IMR-90 (cell line): ENCODE measurements at regions not wholly inside any gene's neighbourhood (a gene's known extent, or its start where the extent isn't known, plus 50 kb on each side); places are given as distances from the start of the nearest gene placed in this dataset.

Experiments
- ATAC-seq: fragments of 200-7000 bp; cut with Tn5 transposase; 2 replicates; pipeline ENCODE4 v1.9.1; 2020; ENCODE audit warnings: low read depth, mild to moderate bottlenecking, moderate library complexity
- BruUV-seq: library from RNA; stranded (reverse); fragments of 400-500 nt; replicated peaks from 2 replicates; lab custom pipeline; 2021; lab: Mats Ljungman, UMichigan
- CTCF ChIA-PET: fragments of 300-600 bp; formaldehyde crosslinking; extraction: SDS; loops from one replicate; lab custom pipeline; 2021; ENCODE audit warnings: antibody characterized with exemption; lab: Yijun Ruan, JAX
- POLR2A ChIA-PET: fragments of 300-600 bp; sonication (Branson Sonifier 250); formaldehyde crosslinking; loops from one replicate; lab custom pipeline; 2022; ENCODE audit warnings: antibody characterized with exemption; ENCODE audit not compliant: unreplicated experiment; lab: Charles Lee
- DNase-seq: peaks from one replicate; pipeline ENCODE4 v3.0.0; 2013
- H2AFZ ChIP-seq: replicated peaks from 2 replicates; pipeline ENCODE3; 2013; ENCODE audit warnings: low read length, mild to moderate bottlenecking; ENCODE audit not compliant: poor library complexity
- H2AK5ac ChIP-seq: 2 replicates; pipeline ENCODE4 v1.6.1; 2013; ENCODE audit warnings: low read depth, low read length, inconsistent platforms
- H2AK9ac ChIP-seq: replicated peaks from 2 replicates; pipeline ENCODE3; 2013; ENCODE audit warnings: mild to moderate bottlenecking, low read depth, low read length, moderate library complexity; ENCODE audit not compliant: poor library complexity
- H2BK120ac ChIP-seq: 2 replicates; pipeline ENCODE4 v1.6.1; 2013; ENCODE audit warnings: low read depth, low read length, inconsistent platforms
- H2BK15ac ChIP-seq: 3 replicates; pipeline ENCODE4 v1.6.1; 2013; ENCODE audit warnings: low read depth, low read length, inconsistent platforms
- H2BK20ac ChIP-seq: 2 replicates; pipeline ENCODE4 v1.6.1; 2013; ENCODE audit warnings: low read depth, mild to moderate bottlenecking, inconsistent platforms, low read length, moderate library complexity
- H2BK5ac ChIP-seq: 2 replicates; pipeline ENCODE4 v1.6.1; 2013; ENCODE audit warnings: mild to moderate bottlenecking, low read depth, low read length, inconsistent platforms; ENCODE audit not compliant: poor library complexity, severe bottlenecking
- H3K14ac ChIP-seq: replicated peaks from 2 replicates; pipeline ENCODE4 v1.6.1; 2013; ENCODE audit warnings: low read depth, low read length, inconsistent platforms
- H3K18ac ChIP-seq: 2 replicates; pipeline ENCODE4 v1.6.1; 2013; ENCODE audit warnings: low read depth, low read length, control low read depth
- H3K23ac ChIP-seq: 2 replicates; pipeline ENCODE4 v1.6.1; 2013; ENCODE audit warnings: low read depth, low read length, inconsistent platforms
- H3K27ac ChIP-seq: 2 replicates; pipeline ENCODE4 v1.5.1; 2013; ENCODE audit warnings: mild to moderate bottlenecking, control low read depth, low read length; ENCODE audit not compliant: insufficient read depth
- H3K27me3 ChIP-seq: 2 replicates; pipeline ENCODE4 v1.6.1; 2013; ENCODE audit warnings: low read length; ENCODE audit not compliant: control insufficient read depth, insufficient read depth
- H3K36me3 ChIP-seq: 2 replicates; pipeline ENCODE4 v1.6.1; 2013; ENCODE audit warnings: low read length, mixed read lengths; ENCODE audit not compliant: control insufficient read depth, insufficient read depth
- H3K4ac ChIP-seq: 2 replicates; pipeline ENCODE4 v1.6.1; 2013; ENCODE audit warnings: low read depth, low read length, inconsistent platforms
- H3K4me1 ChIP-seq: 2 replicates; pipeline ENCODE4 v1.6.1; 2013; ENCODE audit warnings: low read length, mixed read lengths; ENCODE audit not compliant: control insufficient read depth, insufficient read depth
- H3K4me2 ChIP-seq: 2 replicates; pipeline ENCODE4 v1.6.1; 2013; ENCODE audit warnings: low read depth, mild to moderate bottlenecking, control low read depth, low read length, moderate library complexity
- H3K4me3 ChIP-seq: 2 replicates; pipeline ENCODE4 v1.5.1; 2013; ENCODE audit warnings: low read depth, mild to moderate bottlenecking, control low read depth, low read length, moderate library complexity; ENCODE audit not compliant: insufficient read depth
- H3K56ac ChIP-seq: 2 replicates; pipeline ENCODE4 v1.6.1; 2013; ENCODE audit warnings: low read length, inconsistent platforms; ENCODE audit not compliant: insufficient read depth; ENCODE audit errors: extremely low read depth
- H3K79me1 ChIP-seq, 2 experiments: 2 replicates each; pipeline ENCODE4 v1.6.1; 2013; ENCODE audit warnings: low read length in 2 of 2, inconsistent platforms in 1 of 2, low read depth in 1 of 2
- H3K9ac ChIP-seq: 2 replicates; pipeline ENCODE4 v1.6.1; 2013; ENCODE audit warnings: low read depth, low read length, control low read depth
- H3K9me1 ChIP-seq: 2 replicates; pipeline ENCODE4 v1.6.1; 2013; ENCODE audit warnings: low read length, inconsistent platforms; ENCODE audit not compliant: insufficient read depth
- H3K9me3 ChIP-seq: 2 replicates; pipeline ENCODE4 v1.6.1; 2013; ENCODE audit warnings: low read length; ENCODE audit not compliant: control insufficient read depth, insufficient read depth
- H4K20me1 ChIP-seq: 2 replicates; pipeline ENCODE4 v1.6.1; 2013; ENCODE audit warnings: low read length, inconsistent platforms; ENCODE audit not compliant: insufficient read depth
- H4K5ac ChIP-seq: 2 replicates; pipeline ENCODE4 v1.6.1; 2013; ENCODE audit warnings: mild to moderate bottlenecking, low read depth, low read length, control low read depth
- H4K8ac ChIP-seq, 2 experiments: 2 replicates each; pipeline ENCODE4 v1.6.1; 2013; ENCODE audit warnings: low read depth in 2 of 2, low read length in 2 of 2, control low read depth in 1 of 2, inconsistent platforms in 1 of 2
- H4K91ac ChIP-seq: 2 replicates; pipeline ENCODE4 v1.6.1; 2013; ENCODE audit warnings: low read depth, low read length, inconsistent platforms; ENCODE audit not compliant: insufficient read depth
- CEBPB ChIP-seq: IDR thresholded peaks from 2 replicates; pipeline ENCODE4 v1.6.1; 2012; ENCODE audit warnings: low read depth, low read length, improper control_type of control experiment
- FOS ChIP-seq: fragments of 150-350 bp; IDR thresholded peaks from 2 replicates; pipeline ENCODE4 v1.6.1; 2016; ENCODE audit warnings: low read depth, low read length
- MXI1 ChIP-seq: IDR thresholded peaks from 2 replicates; pipeline ENCODE4 v1.6.1; 2012; ENCODE audit warnings: low read depth, mild to moderate bottlenecking, low read length, moderate library complexity, borderline replicate concordance
- NFE2L2 ChIP-seq: fragments of 150-350 bp; IDR thresholded peaks from 2 replicates; pipeline ENCODE4 v1.6.1; 2016; ENCODE audit warnings: low read depth, mild to moderate bottlenecking, low read length
- RAD21 ChIP-seq: IDR thresholded peaks from 2 replicates; pipeline ENCODE4 v1.6.1; 2012; ENCODE audit warnings: low read length, improper control_type of control experiment
- WGBS, 2 experiments: methylation state at CpG; one replicate each; pipeline versions ENCODE4 v1.1.5 to v1.1.7; 2013; ENCODE audit warnings: missing lambda C conversion rate in 2 of 2; ENCODE audit not compliant: insufficient read length in 1 of 2; ENCODE audit errors: extremely low coverage in 2 of 2; 5-methylcytosine and 5-hydroxymethylcytosine counted together
- dilution Hi-C: fragments of 300-500 bp; cut with HindIII; formaldehyde crosslinking; loops from one replicate; pipeline ENCODE4 v1.14.3; 2018; ENCODE audit warnings: low sequenced_read_pairs; ENCODE audit not compliant: unreplicated experiment
- in situ Hi-C: fragments of 300-500 bp; cut with MboI; formaldehyde crosslinking; loops from 3 replicates; pipeline ENCODE4 v1.14.3; 2019; ENCODE audit warnings: low sequenced_read_pairs, inconsistent platforms, mixed read lengths
- intact Hi-C: fragments of 100-400 bp; cut with micrococcal nuclease; formaldehyde crosslinking; loops from 2 replicates; pipeline ENCODE4 v1.10.0; 2022

- H3K4me3 ChIP-seq: no peak overlapping the region
- H3K18ac ChIP-seq: no peak overlapping the region
- peaks cover 7% of the 10 kb centered on the region; the same call in 1 of the 2 replicates for H3K27me3 ChIP-seq
- H4K20me1 ChIP-seq: no peaks in the 10 kb centered on the region
- peaks cover 9% of the 10 kb centered on the region for H3K9me1 ChIP-seq
- intact Hi-C loops (no loop called here), dilution Hi-C loops (no loop called here), in situ Hi-C loops (no loop called here)
- H3K27ac ChIP-seq: no peak overlapping the region
- H3K79me1 ChIP-seq: no peaks in the 10 kb centered on the region; a peak in 1 of 4 replicates
- H3K36me3 ChIP-seq: no peaks in the 10 kb centered on the region
- no peak overlapping the region for H2BK20ac ChIP-seq
- ChIA-PET CTCF (no interaction called here), POLR2A (no interaction called here)
- H2BK120ac ChIP-seq: no peak overlapping the region
- H2AK9ac ChIP-seq: peak overlapping the region; percentile 81
- no peak for DNase-seq
- no peak overlapping the region for H2BK15ac ChIP-seq
- H3K9me3 ChIP-seq: no peaks in the 10 kb centered on the region
- no peak overlapping the region for H3K9ac ChIP-seq
- no peak overlapping the region for H3K4me2 ChIP-seq
- no peak overlapping the region for H3K56ac ChIP-seq
- no peak overlapping the region for H3K14ac ChIP-seq
- no peak overlapping the region for H3K4ac ChIP-seq
- BruUV-seq: no TSS peak
- no peak overlapping the region for H4K91ac ChIP-seq
- H4K5ac ChIP-seq: no peak overlapping the region
- no peak overlapping the region for H4K8ac ChIP-seq
- TF ChIP-seq NFE2L2 (no peak), CEBPB (no peak), RAD21 (no peak), FOS (no peak), MXI1 (no peak)
- no peak overlapping the region for H2BK5ac ChIP-seq
- H2AFZ ChIP-seq: no peak overlapping the region
- H2AK5ac ChIP-seq: 0 out of 2 replicates have a peak overlapping the region, but pooled peaks have one; percentile 15
- H3K23ac ChIP-seq: no peak overlapping the region
- peaks cover 4% of the 10 kb centered on the region; the same call in 1 of the 2 replicates for H3K4me1 ChIP-seq
- 89% methylated on average over 4 of the region's 12 CpGs; no CpG with 5 or more reads in 1 of the 2 experiments for WGBS, 2 experiments
- ATAC-seq: no peak
These were observed 405.5 kb downstream of the RPS24 start for GRCh38 chr10:78438907-78439809.
